SK-N-SH treated with all-trans-retinoic acid at 6 μM for 48 hours (cell line): ENCODE measurements at regions not wholly inside any gene's neighbourhood (a gene's known extent, or its start where the extent isn't known, plus 50 kb on each side); places are given as distances from the start of the nearest gene placed in this dataset.

Source experiments
- ATAC-seq: fragments of 200-7000 bp; cut with Tn5 transposase; 3 replicates; pipeline ENCODE4 v1.9.1; 2020; ENCODE audit warnings: mild to moderate bottlenecking, moderate library complexity
- ARNTL ChIP-seq: fragments of 450-650 bp; formaldehyde crosslinking; IDR thresholded peaks from 2 replicates; pipeline ENCODE4 v1.5.0; 2020; ENCODE audit warnings: low read depth, mild to moderate bottlenecking, moderate library complexity, borderline replicate concordance
- BACH2 ChIP-seq: fragments of 250-450 bp; sonication (Bioruptor Pico); IDR thresholded peaks from 2 replicates; pipeline ENCODE4 v1.9.0; 2021; ENCODE audit warnings: mild to moderate bottlenecking, borderline replicate concordance
- CSDC2 ChIP-seq: fragments of 250-450 bp; sonication (Bioruptor Pico); IDR thresholded peaks from 2 replicates; pipeline ENCODE4 v1.5.0; 2020; ENCODE audit warnings: mild to moderate bottlenecking, moderate library complexity
- ESRRG ChIP-seq: fragments of 250-450 bp; sonication (Bioruptor Pico); IDR thresholded peaks from 2 replicates; pipeline ENCODE4 v1.6.1; 2021; ENCODE audit warnings: mild to moderate bottlenecking
- GLIS3 ChIP-seq: fragments of 250-450 bp; sonication (Bioruptor Pico); IDR thresholded peaks from 2 replicates; pipeline ENCODE4 v1.5.0; 2020; ENCODE audit warnings: mild to moderate bottlenecking, moderate library complexity
- ISL1 ChIP-seq: fragments of 250-450 bp; sonication (Bioruptor Pico); IDR thresholded peaks from 2 replicates; pipeline ENCODE4 v2.1.2; 2022; ENCODE audit warnings: mild to moderate bottlenecking, moderate library complexity
- OSR1 ChIP-seq: fragments of 250-450 bp; sonication (Bioruptor Pico); IDR thresholded peaks from 2 replicates; pipeline ENCODE4 v1.8.0; 2022; ENCODE audit warnings: moderate library complexity, mild to moderate bottlenecking, inconsistent platforms
- PPARA ChIP-seq: fragments of 250-450 bp; sonication (Bioruptor Pico); IDR thresholded peaks from 2 replicates; pipeline ENCODE4 v1.5.0; 2020; ENCODE audit warnings: mild to moderate bottlenecking, borderline replicate concordance
- RARB ChIP-seq: fragments of 250-450 bp; sonication (Bioruptor Pico); IDR thresholded peaks from 2 replicates; pipeline ENCODE4 v1.8.0; 2021; ENCODE audit warnings: mild to moderate bottlenecking, moderate library complexity
- TCF4 ChIP-seq: fragments of 250-450 bp; sonication (Bioruptor Pico); IDR thresholded peaks from 2 replicates; pipeline ENCODE4 v1.8.0; 2021; ENCODE audit warnings: mild to moderate bottlenecking, moderate library complexity, borderline replicate concordance
- TOX ChIP-seq: fragments of 250-450 bp; sonication (Bioruptor Pico); IDR thresholded peaks from 2 replicates; pipeline ENCODE4 v1.8.0; 2021; ENCODE audit warnings: mild to moderate bottlenecking, moderate library complexity, borderline replicate concordance
- ZC3H10 ChIP-seq: fragments of 250-450 bp; sonication (Bioruptor Pico); IDR thresholded peaks from 2 replicates; pipeline ENCODE4 v1.5.1; 2021; ENCODE audit warnings: mild to moderate bottlenecking, moderate library complexity
- ZFP3 ChIP-seq: fragments of 250-450 bp; sonication (Bioruptor Pico); IDR thresholded peaks from 2 replicates; pipeline ENCODE4 v1.5.0; 2020; ENCODE audit warnings: mild to moderate bottlenecking, moderate library complexity
- ZFP30 ChIP-seq: fragments of 450-650 bp; formaldehyde crosslinking; IDR thresholded peaks from 2 replicates; pipeline ENCODE4 v1.5.0; 2022; ENCODE audit warnings: mild to moderate bottlenecking, moderate library complexity
- ZNF565 ChIP-seq: fragments of 450-650 bp; formaldehyde crosslinking; conservative IDR thresholded peaks from 2 replicates; pipeline ENCODE4 v1.5.0; 2020; ENCODE audit warnings: low read depth, mild to moderate bottlenecking, moderate library complexity
- ZNF70 ChIP-seq: fragments of 450-650 bp; formaldehyde crosslinking; IDR thresholded peaks from 2 replicates; pipeline ENCODE4 v1.5.0; 2020; ENCODE audit warnings: mild to moderate bottlenecking, moderate library complexity
- TF ChIP-seq, protein P1 (sequence below): fragments of 250-450 bp; sonication (Bioruptor Pico); IDR thresholded peaks from 2 replicates; pipeline ENCODE4 v1.5.1; 2020; ENCODE audit warnings: low read depth, mild to moderate bottlenecking, moderate library complexity
- TF ChIP-seq, protein P2 (sequence below): fragments of 250-450 bp; sonication (Bioruptor Pico); IDR thresholded peaks from 2 replicates; pipeline ENCODE4 v1.5.0; 2020; ENCODE audit warnings: mild to moderate bottlenecking, moderate library complexity
- TF ChIP-seq, protein P3 (sequence below): fragments of 250-450 bp; sonication (Bioruptor Pico); IDR thresholded peaks from 2 replicates; pipeline ENCODE4 v1.8.0; 2021; ENCODE audit warnings: low read depth, mild to moderate bottlenecking, moderate library complexity, borderline replicate concordance
- TF ChIP-seq, protein P4 (sequence below): fragments of 250-450 bp; sonication (Bioruptor Pico); IDR thresholded peaks from 2 replicates; pipeline ENCODE4 v1.5.1; 2021; ENCODE audit warnings: mild to moderate bottlenecking, moderate library complexity

DNA sequence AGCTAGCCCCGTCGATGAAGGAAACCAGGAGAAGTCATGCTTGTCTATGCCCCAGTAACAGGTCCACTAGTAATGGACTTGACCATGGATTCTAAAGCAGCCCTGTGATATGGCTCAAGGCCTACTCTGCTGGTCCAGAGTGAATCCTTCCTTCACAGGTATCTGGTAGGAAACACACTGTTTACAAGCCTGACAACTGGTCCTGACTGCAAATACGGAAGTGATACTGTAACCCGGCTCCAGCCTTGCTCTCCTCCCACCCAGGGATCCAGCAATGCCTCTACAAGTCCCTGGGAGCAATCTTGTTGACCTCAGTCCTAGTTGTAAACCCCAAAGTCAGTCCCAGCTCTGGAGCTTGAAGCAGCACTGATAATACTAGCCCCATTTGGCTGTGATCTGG lies 239.2 kb upstream of the GRID2 start:
- TF ChIP-seq ISL1 (CRISPR knock-in tag) (no peak), TCF4 (CRISPR knock-in tag) (no peak), ARNTL (no peak), ZFP3 (CRISPR knock-in tag) (no peak)
- no peak for ATAC-seq

DNA sequence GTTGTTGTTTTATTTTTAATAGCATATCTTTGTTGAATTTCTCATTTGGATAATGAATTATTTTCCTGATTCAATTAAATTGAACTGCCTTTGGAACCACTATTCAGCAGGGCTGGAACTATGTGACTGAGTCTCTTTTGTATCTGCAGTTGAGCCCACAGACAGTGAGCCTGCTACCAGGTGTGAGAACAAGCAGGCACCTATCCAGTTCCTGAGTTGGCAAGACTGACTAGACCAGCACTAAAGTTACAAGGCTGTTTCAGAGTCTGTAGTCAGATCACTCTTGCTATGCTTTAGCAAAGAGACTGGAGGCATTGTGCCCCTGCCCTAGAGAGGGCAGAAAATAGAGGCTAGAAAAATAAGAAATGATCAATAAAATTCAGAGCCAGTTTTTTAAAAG lies 237.3 kb upstream of the GRID2 start:
- no peak for ATAC-seq
- TF ChIP-seq, protein P1, sequence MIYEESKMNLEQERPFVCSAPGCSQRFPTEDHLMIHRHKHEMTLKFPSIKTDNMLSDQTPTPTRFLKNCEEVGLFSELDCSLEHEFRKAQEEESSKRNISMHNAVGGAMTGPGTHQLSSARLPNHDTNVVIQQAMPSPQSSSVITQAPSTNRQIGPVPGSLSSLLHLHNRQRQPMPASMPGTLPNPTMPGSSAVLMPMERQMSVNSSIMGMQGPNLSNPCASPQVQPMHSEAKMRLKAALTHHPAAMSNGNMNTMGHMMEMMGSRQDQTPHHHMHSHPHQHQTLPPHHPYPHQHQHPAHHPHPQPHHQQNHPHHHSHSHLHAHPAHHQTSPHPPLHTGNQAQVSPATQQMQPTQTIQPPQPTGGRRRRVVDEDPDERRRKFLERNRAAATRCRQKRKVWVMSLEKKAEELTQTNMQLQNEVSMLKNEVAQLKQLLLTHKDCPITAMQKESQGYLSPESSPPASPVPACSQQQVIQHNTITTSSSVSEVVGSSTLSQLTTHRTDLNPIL (CRISPR knock-in tag), result no peak
- no peak for TF ChIP-seq ZFP3 (CRISPR knock-in tag)
- TF ChIP-seq ZNF70 (CRISPR knock-in tag), result no peak
- no peak for TF ChIP-seq CSDC2 (CRISPR knock-in tag)
- no peak for TF ChIP-seq TCF4 (CRISPR knock-in tag)
- TF ChIP-seq, protein P2, sequence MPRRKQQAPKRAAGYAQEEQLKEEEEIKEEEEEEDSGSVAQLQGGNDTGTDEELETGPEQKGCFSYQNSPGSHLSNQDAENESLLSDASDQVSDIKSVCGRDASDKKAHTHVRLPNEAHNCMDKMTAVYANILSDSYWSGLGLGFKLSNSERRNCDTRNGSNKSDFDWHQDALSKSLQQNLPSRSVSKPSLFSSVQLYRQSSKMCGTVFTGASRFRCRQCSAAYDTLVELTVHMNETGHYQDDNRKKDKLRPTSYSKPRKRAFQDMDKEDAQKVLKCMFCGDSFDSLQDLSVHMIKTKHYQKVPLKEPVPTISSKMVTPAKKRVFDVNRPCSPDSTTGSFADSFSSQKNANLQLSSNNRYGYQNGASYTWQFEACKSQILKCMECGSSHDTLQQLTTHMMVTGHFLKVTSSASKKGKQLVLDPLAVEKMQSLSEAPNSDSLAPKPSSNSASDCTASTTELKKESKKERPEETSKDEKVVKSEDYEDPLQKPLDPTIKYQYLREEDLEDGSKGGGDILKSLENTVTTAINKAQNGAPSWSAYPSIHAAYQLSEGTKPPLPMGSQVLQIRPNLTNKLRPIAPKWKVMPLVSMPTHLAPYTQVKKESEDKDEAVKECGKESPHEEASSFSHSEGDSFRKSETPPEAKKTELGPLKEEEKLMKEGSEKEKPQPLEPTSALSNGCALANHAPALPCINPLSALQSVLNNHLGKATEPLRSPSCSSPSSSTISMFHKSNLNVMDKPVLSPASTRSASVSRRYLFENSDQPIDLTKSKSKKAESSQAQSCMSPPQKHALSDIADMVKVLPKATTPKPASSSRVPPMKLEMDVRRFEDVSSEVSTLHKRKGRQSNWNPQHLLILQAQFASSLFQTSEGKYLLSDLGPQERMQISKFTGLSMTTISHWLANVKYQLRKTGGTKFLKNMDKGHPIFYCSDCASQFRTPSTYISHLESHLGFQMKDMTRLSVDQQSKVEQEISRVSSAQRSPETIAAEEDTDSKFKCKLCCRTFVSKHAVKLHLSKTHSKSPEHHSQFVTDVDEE (CRISPR knock-in tag), result no peak
- TF ChIP-seq ZNF565 (CRISPR knock-in tag), result no peak
- TF ChIP-seq ESRRG (CRISPR knock-in tag), result no peak
- TF ChIP-seq, protein P3, sequence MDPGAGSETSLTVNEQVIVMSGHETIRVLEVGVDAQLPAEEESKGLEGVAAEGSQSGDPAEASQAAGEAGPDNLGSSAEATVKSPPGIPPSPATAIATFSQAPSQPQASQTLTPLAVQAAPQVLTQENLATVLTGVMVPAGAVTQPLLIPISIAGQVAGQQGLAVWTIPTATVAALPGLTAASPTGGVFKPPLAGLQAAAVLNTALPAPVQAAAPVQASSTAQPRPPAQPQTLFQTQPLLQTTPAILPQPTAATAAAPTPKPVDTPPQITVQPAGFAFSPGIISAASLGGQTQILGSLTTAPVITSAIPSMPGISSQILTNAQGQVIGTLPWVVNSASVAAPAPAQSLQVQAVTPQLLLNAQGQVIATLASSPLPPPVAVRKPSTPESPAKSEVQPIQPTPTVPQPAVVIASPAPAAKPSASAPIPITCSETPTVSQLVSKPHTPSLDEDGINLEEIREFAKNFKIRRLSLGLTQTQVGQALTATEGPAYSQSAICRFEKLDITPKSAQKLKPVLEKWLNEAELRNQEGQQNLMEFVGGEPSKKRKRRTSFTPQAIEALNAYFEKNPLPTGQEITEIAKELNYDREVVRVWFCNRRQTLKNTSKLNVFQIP, result no peak
- TF ChIP-seq ARNTL, result no peak
- TF ChIP-seq GLIS3 (CRISPR knock-in tag), result no peak
- no peak for TF ChIP-seq TOX (CRISPR knock-in tag)

DNA sequence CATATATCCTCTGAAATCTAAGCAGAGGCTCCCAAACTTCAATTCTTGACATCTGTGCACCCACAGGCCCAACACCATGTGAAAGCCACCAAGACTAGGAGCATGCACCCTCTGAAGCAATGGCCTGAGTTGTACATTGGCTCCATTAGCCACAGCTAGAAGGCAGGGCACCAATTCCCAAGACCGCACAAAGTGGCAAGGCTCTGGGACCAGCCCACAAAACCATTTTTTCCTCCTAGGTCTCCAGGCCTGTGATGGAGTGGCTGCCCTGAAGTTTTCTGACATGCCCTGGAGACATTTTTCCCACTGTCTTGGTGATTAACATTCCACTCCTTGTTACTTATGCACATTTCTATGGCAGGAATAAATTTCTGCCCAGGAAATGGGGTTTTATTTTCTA lies 232.2 kb upstream of the GRID2 start:
- no peak for ATAC-seq

More for the DNA sequence above, 232.2 kb upstream of the GRID2 start:
- TF ChIP-seq, protein P4, sequence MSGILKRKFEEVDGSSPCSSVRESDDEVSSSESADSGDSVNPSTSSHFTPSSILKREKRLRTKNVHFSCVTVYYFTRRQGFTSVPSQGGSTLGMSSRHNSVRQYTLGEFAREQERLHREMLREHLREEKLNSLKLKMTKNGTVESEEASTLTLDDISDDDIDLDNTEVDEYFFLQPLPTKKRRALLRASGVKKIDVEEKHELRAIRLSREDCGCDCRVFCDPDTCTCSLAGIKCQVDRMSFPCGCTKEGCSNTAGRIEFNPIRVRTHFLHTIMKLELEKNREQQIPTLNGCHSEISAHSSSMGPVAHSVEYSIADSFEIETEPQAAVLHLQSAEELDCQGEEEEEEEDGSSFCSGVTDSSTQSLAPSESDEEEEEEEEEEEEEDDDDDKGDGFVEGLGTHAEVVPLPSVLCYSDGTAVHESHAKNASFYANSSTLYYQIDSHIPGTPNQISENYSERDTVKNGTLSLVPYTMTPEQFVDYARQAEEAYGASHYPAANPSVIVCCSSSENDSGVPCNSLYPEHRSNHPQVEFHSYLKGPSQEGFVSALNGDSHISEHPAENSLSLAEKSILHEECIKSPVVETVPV (CRISPR knock-in tag), result no peak
- TF ChIP-seq ESRRG (CRISPR knock-in tag) (no peak), CSDC2 (CRISPR knock-in tag) (no peak), RARB (no peak), ZC3H10 (CRISPR knock-in tag) (no peak), OSR1 (CRISPR knock-in tag) (no peak), PPARA (CRISPR knock-in tag) (no peak), BACH2 (no peak), ZFP3 (CRISPR knock-in tag) (no peak), TCF4 (CRISPR knock-in tag) (no peak), ZFP30 (CRISPR knock-in tag) (no peak), ZNF70 (CRISPR knock-in tag) (no peak)
- TF ChIP-seq, protein P3, result no peak
- TF ChIP-seq, protein P1 (CRISPR knock-in tag), result no peak
